PC-3 (cell line): ENCODE measurements at regions not wholly inside any gene's neighbourhood (a gene's known extent, or its start where the extent isn't known, plus 50 kb on each side); places are given as distances from the start of the nearest gene placed in this dataset.
"Not testable (repeated sequence)": the region's sequence is repeated elsewhere in the genome, so short reads cannot be mapped to it uniquely, and the experiment has no call there.

ENCODE experiments used
- EZH2 ChIP-seq: fragments of 300-600 bp; sonication (generic); IDR thresholded peaks from one replicate; pipeline ENCODE4 v1.6.1; 2017; ENCODE audit warnings: antibody characterized with exemption, mild to moderate bottlenecking, low read length; ENCODE audit not compliant: unreplicated experiment
- TF ChIP-seq, protein P1 (sequence below): fragments of 300-600 bp; sonication (generic); conservative IDR thresholded peaks from 2 replicates; pipeline ENCODE4 v1.5.1; 2017; ENCODE audit warnings: antibody characterized with exemption, low read depth, mild to moderate bottlenecking, low read length

- TF ChIP-seq, protein P1, sequence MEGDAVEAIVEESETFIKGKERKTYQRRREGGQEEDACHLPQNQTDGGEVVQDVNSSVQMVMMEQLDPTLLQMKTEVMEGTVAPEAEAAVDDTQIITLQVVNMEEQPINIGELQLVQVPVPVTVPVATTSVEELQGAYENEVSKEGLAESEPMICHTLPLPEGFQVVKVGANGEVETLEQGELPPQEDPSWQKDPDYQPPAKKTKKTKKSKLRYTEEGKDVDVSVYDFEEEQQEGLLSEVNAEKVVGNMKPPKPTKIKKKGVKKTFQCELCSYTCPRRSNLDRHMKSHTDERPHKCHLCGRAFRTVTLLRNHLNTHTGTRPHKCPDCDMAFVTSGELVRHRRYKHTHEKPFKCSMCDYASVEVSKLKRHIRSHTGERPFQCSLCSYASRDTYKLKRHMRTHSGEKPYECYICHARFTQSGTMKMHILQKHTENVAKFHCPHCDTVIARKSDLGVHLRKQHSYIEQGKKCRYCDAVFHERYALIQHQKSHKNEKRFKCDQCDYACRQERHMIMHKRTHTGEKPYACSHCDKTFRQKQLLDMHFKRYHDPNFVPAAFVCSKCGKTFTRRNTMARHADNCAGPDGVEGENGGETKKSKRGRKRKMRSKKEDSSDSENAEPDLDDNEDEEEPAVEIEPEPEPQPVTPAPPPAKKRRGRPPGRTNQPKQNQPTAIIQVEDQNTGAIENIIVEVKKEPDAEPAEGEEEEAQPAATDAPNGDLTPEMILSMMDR, result not testable (repeated sequence)
- not testable (repeated sequence) for TF ChIP-seq EZH2
Measured at GRCh38 chr18:72987570-72987969, 119.8 kb upstream of the NETO1 start.
